Spleen (tissue), 11 donors: ENCODE measurements at regions not wholly inside any gene's neighbourhood (a gene's known extent, or its start where the extent isn't known, plus 50 kb on each side); places are given as distances from the start of the nearest gene placed in this dataset.

Experiments used
- DNase-seq: peaks from one replicate; pipeline ENCODE4 v3.0.0-alpha.2; 2020
- H3K27ac ChIP-seq, 8 donors: fragments of 200-600 bp; sonication (generic) in 7 of 8; 1 replicate in 4 of 8; 2 replicates in 4 of 8; pipeline versions ENCODE4 v1.5.0 to v1.8.0; 2016 to 2021; ENCODE audit warnings: inconsistent platforms in 4 of 8, mild to moderate bottlenecking in 4 of 8, moderate library complexity in 1 of 8
- H3K27me3 ChIP-seq, 7 donors: fragments of 200-600 bp; sonication (generic) in 6 of 7; replicated peaks in 1 of 7; 1 replicate in 4 of 7; 2 replicates in 3 of 7; pipeline versions ENCODE4 v1.5.0 to v1.8.0; 2016 to 2021; ENCODE audit warnings: inconsistent platforms in 3 of 7, mild to moderate bottlenecking in 1 of 7
- H3K36me3 ChIP-seq, 6 donors: fragments of 200-600 bp; sonication (generic) in 5 of 6; 1 replicate in 4 of 6; 2 replicates in 2 of 6; pipeline versions ENCODE4 v1.5.0 to v1.8.0; 2016 to 2021; ENCODE audit warnings: inconsistent platforms in 2 of 6
- H3K4me1 ChIP-seq, 6 donors: fragments of 200-600 bp; sonication (generic) in 5 of 6; 1 replicate in 3 of 6; 2 replicates in 3 of 6; pipeline versions ENCODE4 v1.5.0 to v1.8.0; 2016 to 2021; ENCODE audit warnings: inconsistent platforms in 3 of 6
- H3K4me3 ChIP-seq, 8 donors: fragments of 200-600 bp; sonication (generic) in 7 of 8; 1 replicate in 4 of 8; 2 replicates in 4 of 8; pipeline versions ENCODE4 v1.5.0 to v1.8.0; 2016 to 2021; ENCODE audit warnings: inconsistent platforms in 4 of 8, mild to moderate bottlenecking in 4 of 8, moderate library complexity in 2 of 8
- H3K9me3 ChIP-seq, 8 donors: fragments of 200-600 bp; sonication (generic) in 7 of 8; 1 replicate in 4 of 8; 2 replicates in 4 of 8; pipeline versions ENCODE4 v1.5.0 to v1.8.0; 2016 to 2021; ENCODE audit warnings: inconsistent platforms in 4 of 8
- CTCF ChIP-seq, 11 experiments: fragments of 200-600 bp in 7 of 11; fragments of 450-650 bp in 4 of 11; sonication (generic) in 4 of 11; IDR thresholded peaks in 8 of 11; conservative IDR thresholded peaks in 3 of 11; 1 replicate in 7 of 11; 2 replicates in 4 of 11; pipeline versions ENCODE4 v1.4.0 to v1.8.0; 2016 to 2021; ENCODE audit warnings: antibody characterized with exemption in 11 of 11, inconsistent platforms in 4 of 11, mild to moderate bottlenecking in 1 of 11
- POLR2A ChIP-seq, 3 donors: fragments of 450-650 bp; IDR thresholded peaks; one replicate each; pipeline ENCODE4 v1.5.1; 2017; ENCODE audit warnings: antibody characterized with exemption in 3 of 3, mild to moderate bottlenecking in 1 of 3
- POLR2AphosphoS5 ChIP-seq, 3 donors: sonication (generic); formaldehyde crosslinking; IDR thresholded peaks; one replicate each; pipeline ENCODE4 v1.5.1; 2017; ENCODE audit warnings: antibody characterized with exemption in 3 of 3
- WGBS, 5 donors: extraction: QIAGEN DNeasy Blood & Tissue Kit in 3 of 5; methylation state at CpG; one replicate each; pipeline versions ENCODE4 v1.1.5 to v1.1.7; 2013 to 2018; 5-methylcytosine and 5-hydroxymethylcytosine counted together
- intact Hi-C: fragments of 100-400 bp; cut with DNase I; formaldehyde crosslinking; loops from one replicate; pipeline ENCODE4 v1.15.0; 2023; ENCODE audit warnings: low total_unique reads
- donor health status: healthy with polysubstance abuse.
- donor health status: DM: no; HTN: no; CAD: no; lungs with moderate emphysema.
- donor health status: DM: no; HTN: no; CAD: no.
- donor health status: Bipolar disorder and iron deficiency.
- donor health status: healthy.
- donor health status: DM: no; HTN: no; CAD: no.
- donor health status: DM: yes; HTN: yes; CAD: no.

GRCh38 chr7:25622695-25623094, 394.4 kb upstream of the NPVF start:
- TF ChIP-seq POLR2A (IDR thresholded peaks at IDR 0.05) (no peak), POLR2AphosphoS5 (IDR thresholded peaks at IDR 0.05) (no peak), CTCF (IDR thresholded peaks at IDR 0.05 in 8 of 11, conservative IDR thresholded peaks at IDR 0.05 in 3 of 11) (no peak)
- 49 to 90% (median 70%) methylated on average over 3 of the region's 3 CpGs for WGBS, 5 donors
- Histone ChIP-seq H3K27me3 (no peaks in the 10 kb centered on the region), H3K27ac (no peak overlapping the region), H3K36me3 (no peaks in the 10 kb centered on the region), H3K4me3 (no peak overlapping the region), H3K9me3 (no peaks in the 10 kb centered on the region), H3K4me1 (peaks cover 7 to 61% (median 43%) of the 10 kb centered on the region in 6 donors)
- intact Hi-C loops, result no loop called here
- DNase-seq, result no peak

- TF ChIP-seq POLR2A (IDR thresholded peaks at IDR 0.05) (no peak), CTCF (IDR thresholded peaks at IDR 0.05 in 8 of 11, conservative IDR thresholded peaks at IDR 0.05 in 3 of 11) (no peak), POLR2AphosphoS5 (IDR thresholded peaks at IDR 0.05) (no peak)
- no peaks in the 10 kb centered on the region for H3K36me3 ChIP-seq
- H3K4me1 ChIP-seq, result peaks cover 7 to 48% (median 34%) of the 10 kb centered on the region in 6 donors
- no peaks in the 10 kb centered on the region for H3K27me3 ChIP-seq
- 88 to 94% (median 91%) methylated on average over 3 of the region's 3 CpGs for WGBS, 5 donors
- H3K9me3 ChIP-seq, result no peaks in the 10 kb centered on the region
- H3K27ac ChIP-seq, result peak overlapping the region in 1 of 8 donors; percentile 80
- intact Hi-C loops, result no loop called here
- no peak for DNase-seq
- no peak overlapping the region for H3K4me3 ChIP-seq
Measured at GRCh38 chr7:25624051-25624450, 395.8 kb upstream of the NPVF start.

- no peak for DNase-seq
- H3K9me3 ChIP-seq, result no peaks in the 10 kb centered on the region
- no peak overlapping the region for H3K4me3 ChIP-seq
- no peaks in the 10 kb centered on the region for H3K27me3 ChIP-seq
- intact Hi-C loops, result no loop called here
- peak overlapping the region in 7 of 8 donors; percentile 13 to 80 (median 66) for H3K27ac ChIP-seq
- peaks cover 7 to 40% (median 30%) of the 10 kb centered on the region in 6 donors for H3K4me1 ChIP-seq
- no peaks in the 10 kb centered on the region for H3K36me3 ChIP-seq
- WGBS, 5 donors, result 47 to 63% (median 56%) methylated on average over 8 of the region's 8 CpGs
- TF ChIP-seq POLR2A (IDR thresholded peaks at IDR 0.05) (no peak), POLR2AphosphoS5 (IDR thresholded peaks at IDR 0.05) (no peak), CTCF (IDR thresholded peaks at IDR 0.05 in 8 of 11, conservative IDR thresholded peaks at IDR 0.05 in 3 of 11) (no peak)
Measured at GRCh38 chr7:25624833-25625232, 396.5 kb upstream of the NPVF start.

- intact Hi-C loops, result no loop called here
- no peak for TF ChIP-seq POLR2AphosphoS5 (IDR thresholded peaks at IDR 0.05)
- TF ChIP-seq POLR2A (IDR thresholded peaks at IDR 0.05), result no peak
- no peak for TF ChIP-seq CTCF (IDR thresholded peaks at IDR 0.05 in 8 of 11, conservative IDR thresholded peaks at IDR 0.05 in 3 of 11)
- WGBS, 5 donors, result 16 to 22% (median 18%) methylated on average over 5 of the region's 5 CpGs
- DNase-seq, result no peak
- Histone ChIP-seq H3K27ac (peak overlapping the region in 7 of 8 donors; percentile 13 to 80 (median 66)), H3K27me3 (no peaks in the 10 kb centered on the region), H3K4me3 (no peak overlapping the region), H3K4me1 (peaks cover 6 to 36% (median 26%) of the 10 kb centered on the region in 6 donors), H3K9me3 (no peaks in the 10 kb centered on the region), H3K36me3 (no peaks in the 10 kb centered on the region)
Measured at GRCh38 chr7:25625306-25625992, 397.2 kb upstream of the NPVF start.
